Sigmoid colon (tissue), 4 donors: ENCODE measurements at regions not wholly inside any gene's neighbourhood (a gene's known extent, or its start where the extent isn't known, plus 50 kb on each side); places are given as distances from the start of the nearest gene placed in this dataset.

Experiments used
- EP300 ChIP-seq, 4 donors: sonication (generic); formaldehyde crosslinking; IDR thresholded peaks; one replicate each; pipeline ENCODE4 v1.6.1; 2017; ENCODE audit warnings: antibody characterized with exemption in 4 of 4
- POLR2A ChIP-seq, 2 donors: fragments of 450-650 bp; IDR thresholded peaks; one replicate each; pipeline ENCODE4 v1.6.1; 2016; ENCODE audit warnings: antibody characterized with exemption in 2 of 2, mild to moderate bottlenecking in 2 of 2, moderate library complexity in 2 of 2
- TF ChIP-seq, protein P1 (sequence below), 4 experiments: fragments of 450-650 bp in 3 of 4; fragments of 200-600 bp in 1 of 4; IDR thresholded peaks; one replicate each; pipeline ENCODE4 v1.5.1; 2016 to 2019; ENCODE audit warnings: antibody characterized with exemption in 4 of 4, mild to moderate bottlenecking in 3 of 4, moderate library complexity in 2 of 4

DNA sequence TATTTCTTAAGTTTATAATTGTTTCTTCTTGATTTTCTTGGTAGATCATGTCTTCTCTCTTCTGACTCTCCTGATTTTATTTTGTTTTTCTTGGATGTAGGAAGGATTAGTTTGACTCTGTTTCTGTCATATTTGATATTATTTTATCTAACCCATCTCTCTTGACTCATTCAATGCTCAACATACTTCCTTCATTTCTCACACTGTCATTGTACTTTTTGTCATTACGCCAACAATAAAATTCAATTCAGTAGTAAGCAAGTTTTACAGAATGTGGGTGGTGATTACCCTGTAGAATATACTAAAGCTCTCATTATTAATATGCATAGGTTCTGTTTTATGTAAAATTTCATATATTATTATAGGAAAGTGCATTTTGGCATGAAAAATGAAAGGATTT, 1303.0 kb upstream of the AGA start:
- TF ChIP-seq, protein P1, sequence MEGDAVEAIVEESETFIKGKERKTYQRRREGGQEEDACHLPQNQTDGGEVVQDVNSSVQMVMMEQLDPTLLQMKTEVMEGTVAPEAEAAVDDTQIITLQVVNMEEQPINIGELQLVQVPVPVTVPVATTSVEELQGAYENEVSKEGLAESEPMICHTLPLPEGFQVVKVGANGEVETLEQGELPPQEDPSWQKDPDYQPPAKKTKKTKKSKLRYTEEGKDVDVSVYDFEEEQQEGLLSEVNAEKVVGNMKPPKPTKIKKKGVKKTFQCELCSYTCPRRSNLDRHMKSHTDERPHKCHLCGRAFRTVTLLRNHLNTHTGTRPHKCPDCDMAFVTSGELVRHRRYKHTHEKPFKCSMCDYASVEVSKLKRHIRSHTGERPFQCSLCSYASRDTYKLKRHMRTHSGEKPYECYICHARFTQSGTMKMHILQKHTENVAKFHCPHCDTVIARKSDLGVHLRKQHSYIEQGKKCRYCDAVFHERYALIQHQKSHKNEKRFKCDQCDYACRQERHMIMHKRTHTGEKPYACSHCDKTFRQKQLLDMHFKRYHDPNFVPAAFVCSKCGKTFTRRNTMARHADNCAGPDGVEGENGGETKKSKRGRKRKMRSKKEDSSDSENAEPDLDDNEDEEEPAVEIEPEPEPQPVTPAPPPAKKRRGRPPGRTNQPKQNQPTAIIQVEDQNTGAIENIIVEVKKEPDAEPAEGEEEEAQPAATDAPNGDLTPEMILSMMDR (IDR thresholded peaks at IDR 0.05), result no peak
- TF ChIP-seq POLR2A (IDR thresholded peaks at IDR 0.05) (no peak), EP300 (IDR thresholded peaks at IDR 0.05) (no peak)
